ENCODE measurements at regions not wholly inside any gene's neighbourhood (a gene's known extent, or its start where the extent isn't known, plus 50 kb on each side); places are given as distances from the start of the nearest gene placed in this dataset.
"Not testable (repeated sequence)": the region's sequence is repeated elsewhere in the genome, so short reads cannot be mapped to it uniquely, and the experiment has no call there.

DNA sequence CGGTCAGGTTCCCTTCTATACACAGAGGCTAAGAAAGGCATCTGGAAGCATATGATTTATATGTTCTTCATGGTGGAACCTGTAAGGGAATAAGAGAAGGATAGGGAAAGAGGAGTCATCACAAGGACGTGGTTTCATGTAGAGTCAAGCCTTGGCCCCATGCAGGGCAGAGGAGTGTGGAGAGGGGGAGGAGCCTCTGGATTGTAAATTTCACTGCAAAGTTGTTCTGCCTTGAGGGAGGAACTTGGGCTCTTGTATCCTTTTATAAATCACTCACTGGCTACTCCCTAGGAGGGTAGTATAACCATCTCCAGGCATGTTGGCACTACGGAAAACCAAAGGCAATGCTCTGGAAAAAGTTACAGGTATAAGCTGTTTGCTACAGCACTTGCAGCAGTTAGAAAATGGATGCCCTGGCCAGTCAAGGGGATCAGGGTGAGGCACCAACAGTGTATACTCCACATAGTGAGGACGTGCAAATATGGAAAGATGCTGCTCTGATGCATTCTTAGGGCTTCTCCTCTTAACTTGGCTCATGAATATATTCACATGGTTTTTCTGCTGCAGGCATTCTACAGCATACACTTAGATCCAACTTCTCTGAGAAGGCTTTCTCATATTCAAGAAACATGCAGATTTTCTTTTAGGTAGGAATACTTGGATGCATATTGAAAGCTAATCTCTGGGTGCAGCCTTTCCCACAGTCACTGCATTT, 60.3 kb upstream of the ZNF81 start:
- no peak for DNase-seq (ENCODE audit: low read depth in 2 of 2)

GRCh38 chrX:47772764-47773163, 63.9 kb upstream of the ZNF81 start:
- no peak for DNase-seq (ENCODE audit: low read depth in 2 of 2)

DNA sequence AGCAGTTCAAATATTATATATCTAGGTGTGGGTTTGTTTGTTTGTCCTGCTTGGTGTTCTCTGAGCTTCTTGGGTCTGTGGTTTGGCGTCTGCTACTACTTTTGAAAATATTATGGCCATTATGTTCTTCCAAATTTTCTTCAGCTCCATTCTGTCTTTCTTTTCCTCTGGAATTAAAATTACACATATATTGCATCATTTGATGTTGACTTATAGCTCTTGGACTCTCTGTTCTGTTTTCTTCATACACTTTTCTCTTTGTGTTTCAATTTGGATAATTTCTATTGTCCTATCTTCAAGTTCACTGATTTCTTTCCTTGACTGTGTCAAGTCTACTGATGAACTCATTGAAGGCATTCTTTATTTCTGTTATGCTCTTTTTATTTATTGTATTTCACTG, 65.2 kb upstream of the ZNF81 start:
- no peak for DNase-seq (ENCODE audit: low read depth in 2 of 2)

DNA sequence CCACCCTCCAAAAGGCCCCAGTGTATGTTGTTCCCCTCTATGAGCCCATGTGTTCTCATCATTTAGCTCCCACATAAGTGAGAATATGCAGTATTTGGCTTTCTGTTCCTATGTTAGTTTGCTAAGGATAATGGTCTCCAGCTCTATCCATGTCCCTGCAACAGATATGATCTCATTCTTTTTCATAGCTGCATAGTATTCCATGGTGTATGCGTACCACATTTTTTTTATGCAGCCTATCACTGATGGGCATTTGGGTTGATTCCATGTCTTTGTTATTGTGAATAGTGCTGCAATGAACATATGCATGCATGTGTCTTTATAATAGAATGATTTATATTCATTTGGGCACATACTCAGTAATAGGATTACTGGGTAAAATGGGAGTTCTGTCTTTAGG, 73.9 kb upstream of the ZNF81 start:
- DNase-seq (ENCODE audit: low read depth in 2 of 2) = not testable (repeated sequence)

DNA sequence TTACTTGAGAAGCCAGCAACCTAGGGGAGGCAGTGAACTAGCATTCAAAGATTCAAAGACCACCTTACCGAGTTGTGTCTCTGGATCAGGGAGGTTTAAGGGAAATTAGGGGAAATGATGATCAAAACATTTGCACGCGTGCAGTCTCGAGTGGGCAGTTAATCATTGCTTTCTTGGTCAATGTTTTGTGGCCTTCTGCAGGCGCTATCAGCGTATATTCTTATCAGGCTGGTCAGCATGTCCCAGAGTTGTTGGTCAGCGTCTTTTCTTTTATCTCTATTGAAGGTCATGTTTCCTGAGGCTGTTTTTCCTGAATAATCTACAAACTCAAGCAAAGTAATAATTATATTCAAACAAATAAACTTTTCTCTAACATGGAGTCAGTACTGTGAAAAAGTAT, 84.0 kb upstream of the ZNF81 start:
- DNase-seq (ENCODE audit: low read depth in 2 of 2) = no peak

- peak in 1 of 2 donors; percentile 4 for DNase-seq (ENCODE audit: low read depth in 2 of 2)
Measured at GRCh38 chrX:47751670-47752069, 85.0 kb upstream of the ZNF81 start.

DNA sequence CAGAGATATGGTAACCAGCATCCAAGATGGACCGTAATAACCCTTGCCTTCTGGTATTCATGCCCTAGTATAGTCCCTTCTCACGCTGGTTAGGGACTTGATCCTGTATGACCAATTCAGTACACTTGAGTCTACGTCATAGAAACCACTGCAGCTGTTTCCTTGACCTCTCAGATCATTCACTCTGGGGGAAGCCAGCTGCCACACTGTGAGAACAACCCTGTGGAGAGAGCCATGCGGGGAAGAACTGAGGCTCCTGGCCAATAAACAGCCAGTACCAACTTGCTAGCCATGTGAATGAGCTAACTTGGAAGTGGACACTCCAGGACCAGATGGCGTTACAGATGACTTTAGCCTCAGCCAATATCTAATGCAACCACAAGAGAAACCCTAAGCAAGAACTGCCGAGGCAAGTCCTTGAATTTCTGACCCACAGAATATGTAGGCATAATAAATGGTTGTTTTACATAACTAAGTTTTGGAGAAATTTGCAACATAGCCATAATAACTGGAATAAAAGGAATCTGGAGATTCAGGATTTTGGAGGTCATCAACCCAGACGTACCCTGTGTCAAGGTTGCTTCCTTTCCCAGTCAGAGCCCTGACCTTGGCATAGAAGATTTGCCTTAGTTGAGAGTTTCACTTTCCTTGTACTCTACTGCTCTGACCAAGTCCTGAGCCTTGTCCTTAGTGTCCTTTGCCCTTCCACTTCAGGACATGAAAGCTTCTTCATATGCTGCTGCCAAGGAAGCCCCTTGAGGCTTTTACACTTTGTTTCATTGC, 87.3 kb upstream of the ZNF81 start:
- DNase-seq (ENCODE audit: low read depth in 2 of 2) = peak in 1 of 2 donors; percentile 19

DNA sequence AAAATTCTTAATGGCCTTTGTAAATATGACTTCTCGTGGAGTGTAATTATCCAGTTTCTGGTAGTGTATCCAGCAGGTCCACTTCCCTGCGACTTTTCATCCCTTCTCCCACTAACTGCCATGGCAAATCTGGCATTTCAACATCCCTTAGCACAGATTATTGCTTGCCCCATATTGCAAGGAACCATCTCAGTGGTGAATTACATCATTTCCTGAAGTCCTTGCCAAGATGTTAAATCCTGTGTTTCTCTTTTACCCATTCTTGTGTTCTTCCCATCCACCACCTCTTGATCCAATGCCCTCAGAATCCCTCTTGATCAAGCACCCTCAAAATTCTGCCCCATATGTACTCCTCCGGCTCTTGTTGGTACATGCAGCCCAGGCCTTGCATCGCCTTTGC, 88.1 kb upstream of the ZNF81 start:
- DNase-seq (ENCODE audit: low read depth in 2 of 2) = no peak

- no peak for DNase-seq (ENCODE audit: low read depth in 2 of 2)
Measured at GRCh38 chrX:47746446-47746845, 87.5 kb upstream of the UXT start.

DNA sequence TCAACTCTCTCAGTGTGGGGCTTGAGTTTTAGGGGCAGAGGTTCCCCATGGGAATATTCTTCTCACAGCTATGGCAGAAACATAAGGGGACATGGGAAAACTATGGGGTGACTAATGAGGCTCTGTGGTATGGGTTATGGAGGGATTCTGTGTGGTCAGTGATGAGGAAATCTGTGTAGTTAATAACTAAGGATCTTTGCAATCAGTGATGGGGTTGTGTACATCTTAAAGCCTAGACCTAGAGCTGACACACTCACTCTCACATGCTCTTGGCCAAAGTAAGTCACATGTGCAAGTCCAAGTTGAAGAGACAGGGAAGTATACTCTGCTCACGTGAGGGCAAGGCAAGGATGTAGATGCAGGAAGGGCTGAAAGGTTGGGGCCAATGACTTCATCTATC, 86.4 kb upstream of the UXT start:
- DNase-seq (ENCODE audit: low read depth in 2 of 2) = no peak

DNA sequence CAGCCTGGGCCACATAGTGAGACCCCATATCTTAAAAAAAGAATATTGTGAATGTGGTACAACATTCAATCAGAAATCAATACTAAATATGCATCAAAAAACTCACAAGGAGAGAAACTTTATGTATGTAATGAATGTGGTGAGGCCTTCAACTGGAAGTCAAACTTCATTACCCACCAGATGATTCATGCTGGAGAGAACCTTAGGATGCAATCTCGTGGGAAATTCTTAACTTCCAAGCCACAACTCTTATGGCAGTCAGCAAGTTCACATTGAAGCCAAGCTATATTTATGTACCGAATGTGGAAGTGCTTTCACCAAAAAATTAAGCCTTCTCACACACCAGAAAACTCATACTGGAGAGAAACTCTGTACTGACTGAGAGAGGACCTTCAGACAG, 84.5 kb upstream of the UXT start:
- no peak for DNase-seq (ENCODE audit: low read depth in 2 of 2)

DNA sequence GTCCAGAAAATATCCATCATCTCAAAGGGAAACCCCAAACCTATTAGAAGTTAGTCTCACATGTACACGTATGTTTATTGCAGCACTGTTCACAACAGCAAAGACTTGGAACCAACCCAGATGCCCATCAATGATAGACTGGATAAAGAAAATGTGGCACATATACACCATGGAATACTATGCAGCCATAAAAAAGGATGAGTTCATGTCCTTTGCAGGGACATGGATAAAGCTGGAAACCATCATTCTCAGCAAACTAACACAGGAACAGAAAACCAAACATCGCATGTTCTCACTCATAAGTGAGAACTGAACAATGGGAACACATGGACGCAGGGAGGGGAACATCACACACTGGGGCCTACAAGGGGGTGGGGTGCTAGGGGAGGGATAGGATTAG, 79.9 kb upstream of the UXT start:
- DNase-seq (ENCODE audit: low read depth in 2 of 2) = not testable (repeated sequence)

DNA sequence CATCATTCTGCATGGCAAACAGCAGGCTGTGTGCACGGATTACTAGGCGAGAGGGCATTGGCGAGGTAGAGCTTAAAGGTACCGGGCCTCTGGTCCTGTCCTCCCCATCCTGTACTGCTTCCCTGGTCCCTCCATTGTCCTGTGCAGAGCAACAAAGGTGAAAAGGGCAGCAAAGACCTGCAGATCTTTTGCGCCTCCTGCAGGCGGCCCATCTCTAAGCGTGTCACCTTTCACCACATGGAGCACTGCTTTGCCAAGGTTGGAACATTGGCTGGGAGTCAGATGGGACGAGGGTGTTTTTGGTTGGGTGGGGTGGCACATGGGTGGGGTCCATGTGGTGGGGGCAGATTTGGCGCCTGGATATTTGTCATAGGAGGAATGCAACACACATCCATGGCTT, 64.7 kb upstream of the UXT start:
- no peak for DNase-seq (ENCODE audit: low read depth in 2 of 2)

GRCh38 chrX:47723083-47723482, 64.1 kb upstream of the UXT start:
- no peak for DNase-seq (ENCODE audit: low read depth in 2 of 2)

GRCh38 chrX:47722260-47722659, 63.3 kb upstream of the UXT start:
- no peak for DNase-seq (ENCODE audit: low read depth in 2 of 2)

GRCh38 chrX:47715078-47715477, 56.1 kb upstream of the UXT start:
- DNase-seq (ENCODE audit: low read depth in 2 of 2) = not testable (repeated sequence)

GRCh38 chrX:47712675-47713074, 53.7 kb upstream of the UXT start:
- not testable (repeated sequence) for DNase-seq (ENCODE audit: low read depth in 2 of 2)

GRCh38 chrX:47710252-47710651, 51.3 kb upstream of the UXT start:
- DNase-seq (ENCODE audit: low read depth in 2 of 2) = no peak
